Sigmoid colon (tissue), 3 donors: ENCODE measurements at regions not wholly inside any gene's neighbourhood (a gene's known extent, or its start where the extent isn't known, plus 50 kb on each side); places are given as distances from the start of the nearest gene placed in this dataset.

Experiments
- POLR2A ChIP-seq, 2 donors: fragments of 450-650 bp; IDR thresholded peaks; one replicate each; pipeline ENCODE4 v1.6.1; 2016; ENCODE audit warnings: antibody characterized with exemption in 2 of 2, mild to moderate bottlenecking in 2 of 2, moderate library complexity in 2 of 2
- TF ChIP-seq, protein P1 (sequence below), 4 experiments: fragments of 450-650 bp in 3 of 4; fragments of 200-600 bp in 1 of 4; IDR thresholded peaks; one replicate each; pipeline ENCODE4 v1.5.1; 2016 to 2019; ENCODE audit warnings: antibody characterized with exemption in 4 of 4, mild to moderate bottlenecking in 3 of 4, moderate library complexity in 2 of 4

DNA sequence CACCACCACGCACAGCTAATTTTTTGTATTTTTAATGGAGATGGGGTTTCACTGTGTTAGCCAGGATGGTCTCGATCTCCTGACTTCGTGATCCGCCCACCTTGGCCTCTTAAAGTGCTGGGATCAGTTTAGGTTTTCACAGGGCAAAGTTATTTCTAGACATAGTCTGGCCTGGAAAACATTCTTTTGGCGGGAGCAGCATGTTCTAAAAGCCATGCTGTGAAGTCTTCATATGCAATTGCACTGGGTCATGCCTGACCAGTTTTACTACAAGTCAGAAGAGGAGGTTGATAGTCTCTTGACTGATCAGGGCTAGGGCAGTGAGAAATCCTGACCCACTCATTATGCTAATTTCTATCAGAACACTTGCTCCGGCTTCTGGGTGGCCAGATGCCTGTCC is 131.6 kb upstream of the POU3F1 start:
- TF ChIP-seq, protein P1, sequence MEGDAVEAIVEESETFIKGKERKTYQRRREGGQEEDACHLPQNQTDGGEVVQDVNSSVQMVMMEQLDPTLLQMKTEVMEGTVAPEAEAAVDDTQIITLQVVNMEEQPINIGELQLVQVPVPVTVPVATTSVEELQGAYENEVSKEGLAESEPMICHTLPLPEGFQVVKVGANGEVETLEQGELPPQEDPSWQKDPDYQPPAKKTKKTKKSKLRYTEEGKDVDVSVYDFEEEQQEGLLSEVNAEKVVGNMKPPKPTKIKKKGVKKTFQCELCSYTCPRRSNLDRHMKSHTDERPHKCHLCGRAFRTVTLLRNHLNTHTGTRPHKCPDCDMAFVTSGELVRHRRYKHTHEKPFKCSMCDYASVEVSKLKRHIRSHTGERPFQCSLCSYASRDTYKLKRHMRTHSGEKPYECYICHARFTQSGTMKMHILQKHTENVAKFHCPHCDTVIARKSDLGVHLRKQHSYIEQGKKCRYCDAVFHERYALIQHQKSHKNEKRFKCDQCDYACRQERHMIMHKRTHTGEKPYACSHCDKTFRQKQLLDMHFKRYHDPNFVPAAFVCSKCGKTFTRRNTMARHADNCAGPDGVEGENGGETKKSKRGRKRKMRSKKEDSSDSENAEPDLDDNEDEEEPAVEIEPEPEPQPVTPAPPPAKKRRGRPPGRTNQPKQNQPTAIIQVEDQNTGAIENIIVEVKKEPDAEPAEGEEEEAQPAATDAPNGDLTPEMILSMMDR (IDR thresholded peaks at IDR 0.05) = no peak
- no peak for TF ChIP-seq POLR2A (IDR thresholded peaks at IDR 0.05)
